ENCODE measurements at regions not wholly inside any gene's neighbourhood (a gene's known extent, or its start where the extent isn't known, plus 50 kb on each side); places are given as distances from the start of the nearest gene placed in this dataset.

- TF ChIP-seq, protein P1, sequence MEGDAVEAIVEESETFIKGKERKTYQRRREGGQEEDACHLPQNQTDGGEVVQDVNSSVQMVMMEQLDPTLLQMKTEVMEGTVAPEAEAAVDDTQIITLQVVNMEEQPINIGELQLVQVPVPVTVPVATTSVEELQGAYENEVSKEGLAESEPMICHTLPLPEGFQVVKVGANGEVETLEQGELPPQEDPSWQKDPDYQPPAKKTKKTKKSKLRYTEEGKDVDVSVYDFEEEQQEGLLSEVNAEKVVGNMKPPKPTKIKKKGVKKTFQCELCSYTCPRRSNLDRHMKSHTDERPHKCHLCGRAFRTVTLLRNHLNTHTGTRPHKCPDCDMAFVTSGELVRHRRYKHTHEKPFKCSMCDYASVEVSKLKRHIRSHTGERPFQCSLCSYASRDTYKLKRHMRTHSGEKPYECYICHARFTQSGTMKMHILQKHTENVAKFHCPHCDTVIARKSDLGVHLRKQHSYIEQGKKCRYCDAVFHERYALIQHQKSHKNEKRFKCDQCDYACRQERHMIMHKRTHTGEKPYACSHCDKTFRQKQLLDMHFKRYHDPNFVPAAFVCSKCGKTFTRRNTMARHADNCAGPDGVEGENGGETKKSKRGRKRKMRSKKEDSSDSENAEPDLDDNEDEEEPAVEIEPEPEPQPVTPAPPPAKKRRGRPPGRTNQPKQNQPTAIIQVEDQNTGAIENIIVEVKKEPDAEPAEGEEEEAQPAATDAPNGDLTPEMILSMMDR (conservative IDR thresholded peaks at IDR 0.05; ENCODE audit: low read depth, low read length): no peak
- no peak for TF ChIP-seq EZH2phosphoT487 (IDR thresholded peaks at IDR 0.05; ENCODE audit: borderline replicate concordance, low read length)
These were observed 181.0 kb downstream of the TRIM27 start for GRCh38 chr6:28742668-28743270.

All from PC-3 (cell line).